ENCODE measurements at regions not wholly inside any gene's neighbourhood (a gene's known extent, or its start where the extent isn't known, plus 50 kb on each side); places are given as distances from the start of the nearest gene placed in this dataset.

DNA sequence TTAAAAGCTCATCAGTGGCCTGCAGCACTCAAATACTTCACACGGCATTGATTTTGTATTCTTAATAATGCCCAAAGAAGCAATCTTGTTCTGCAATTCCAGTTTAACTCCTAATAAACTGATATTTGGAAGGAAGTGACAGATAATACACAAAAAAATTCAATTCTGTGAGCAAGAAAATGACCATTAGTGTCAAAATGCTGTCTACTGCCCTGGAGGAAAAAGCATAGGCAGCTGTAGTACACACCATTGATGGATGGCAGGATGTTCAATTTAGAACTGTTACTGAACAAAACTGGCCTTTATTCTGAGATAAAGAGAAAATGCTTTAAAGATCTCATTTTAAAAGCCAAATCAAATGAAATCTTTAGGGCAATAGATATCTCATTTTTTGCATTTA lies 251.3 kb upstream of the FMN2 start:
- DNase-seq = no peak

DNA sequence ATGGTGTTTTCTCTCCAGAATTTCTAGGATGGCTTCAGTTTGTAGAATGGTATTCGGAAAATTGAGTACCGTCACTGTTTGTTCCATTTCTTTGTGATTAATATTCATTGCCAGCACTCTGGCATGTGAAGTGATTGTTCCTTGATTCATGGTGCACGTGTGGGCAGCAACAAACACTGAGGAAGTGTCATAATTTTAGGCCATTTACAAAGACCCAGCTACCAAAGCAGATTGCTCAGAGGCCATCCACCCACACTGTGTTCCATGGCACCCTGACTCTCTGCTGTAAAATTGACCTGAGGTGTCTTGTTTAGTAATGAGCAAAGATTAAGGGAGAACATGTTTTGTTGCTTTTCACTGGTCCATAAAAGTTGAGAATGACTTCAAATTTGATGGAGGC lies 250.9 kb upstream of the FMN2 start:
- no peak for DNase-seq

DNA sequence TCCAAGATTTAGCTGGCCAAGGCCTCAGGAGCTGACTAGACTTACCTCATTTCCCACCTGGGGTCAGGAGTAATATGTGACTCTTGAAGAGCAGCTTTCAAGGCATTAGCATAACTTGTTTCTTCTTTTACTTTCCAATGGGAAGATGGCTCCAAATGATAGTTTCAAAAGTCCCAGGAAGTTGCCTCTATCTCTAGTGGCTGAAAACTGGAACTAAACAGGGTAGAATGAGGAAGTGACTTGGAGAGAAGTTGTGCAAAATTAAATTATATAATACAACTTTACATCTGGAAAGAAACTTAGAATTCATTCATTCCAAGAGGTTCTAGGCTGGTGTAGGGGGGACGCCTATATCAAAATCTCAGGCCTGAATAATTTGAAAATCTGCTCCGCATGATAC lies 250.1 kb upstream of the FMN2 start:
- DNase-seq = no peak

DNA sequence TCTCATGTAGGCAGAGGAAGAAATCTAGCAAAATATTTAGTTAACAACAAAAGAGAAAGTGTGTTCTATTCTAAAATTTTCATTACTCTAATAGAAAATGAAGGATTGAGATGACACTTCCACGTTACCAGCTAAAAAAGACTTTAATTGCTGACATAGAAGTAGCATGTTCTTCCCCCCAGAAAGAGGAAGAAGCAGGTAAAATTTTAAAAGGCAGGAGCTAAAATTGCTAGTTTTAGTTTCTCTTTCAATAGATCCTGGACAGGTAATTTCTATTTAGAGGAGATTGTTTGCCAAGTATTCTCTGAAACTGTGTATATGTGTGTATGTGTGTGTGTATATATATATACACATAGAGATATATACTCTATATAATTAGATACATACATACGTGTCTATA lies 248.1 kb upstream of the FMN2 start:
- DNase-seq = no peak

DNA sequence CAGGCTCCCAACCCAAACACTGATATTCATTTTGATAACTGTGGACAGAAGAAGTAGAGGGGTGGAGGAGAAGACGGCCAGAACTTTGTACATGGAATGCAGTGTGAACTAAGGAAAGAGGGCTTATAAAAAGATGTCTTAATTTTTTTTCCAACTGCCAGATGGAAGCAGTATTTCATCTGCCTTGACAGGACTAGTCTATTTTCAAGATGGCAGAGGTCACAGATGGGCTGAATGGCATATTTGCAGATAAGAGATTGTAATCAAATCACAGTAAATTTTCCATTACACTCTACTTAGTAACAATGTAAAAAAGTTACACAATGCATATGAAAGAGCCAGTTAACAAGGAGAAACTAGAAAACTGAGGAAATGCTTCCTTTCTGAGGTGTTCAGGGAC lies 246.8 kb upstream of the FMN2 start:
- no peak for DNase-seq

DNA sequence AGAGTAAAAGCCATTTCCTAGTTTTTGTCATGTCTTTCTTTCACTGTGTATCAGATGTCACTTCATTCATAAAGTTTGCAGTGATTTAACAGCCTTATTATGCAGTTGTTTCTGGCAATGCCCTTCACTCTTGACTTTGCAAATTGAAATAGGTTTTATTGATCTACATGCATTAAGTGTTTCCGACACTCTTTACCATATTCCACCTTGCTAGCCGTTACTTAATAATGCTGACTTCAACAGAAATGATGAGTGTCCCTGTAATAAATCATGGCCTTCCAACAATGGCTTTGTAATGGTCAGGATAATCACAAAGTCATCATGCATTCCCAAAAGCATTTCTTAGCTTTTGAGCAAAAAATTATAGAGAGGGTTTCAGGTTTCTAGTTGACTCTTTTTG lies 236.8 kb upstream of the FMN2 start:
- no peak for DNase-seq

DNA sequence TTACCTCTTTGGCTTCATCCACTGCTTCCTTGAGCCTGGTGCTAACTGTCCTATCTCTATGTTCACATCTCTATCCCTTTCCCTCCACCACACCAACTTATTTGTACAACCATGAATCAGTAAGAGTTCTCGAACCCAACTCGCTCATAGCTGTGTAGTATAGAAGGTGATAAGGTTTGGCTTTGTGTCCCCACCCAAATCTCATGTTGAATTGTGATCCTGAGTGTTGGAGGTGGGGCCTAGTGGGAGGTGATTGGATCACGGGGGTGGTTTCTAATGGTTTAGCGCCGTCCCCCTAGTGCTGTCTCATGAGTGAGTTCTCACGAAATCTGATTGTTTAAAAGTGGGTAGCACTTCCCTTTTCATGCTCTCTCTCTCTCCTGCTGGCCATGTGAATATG lies 235.6 kb upstream of the FMN2 start:
- DNase-seq = no peak

DNA sequence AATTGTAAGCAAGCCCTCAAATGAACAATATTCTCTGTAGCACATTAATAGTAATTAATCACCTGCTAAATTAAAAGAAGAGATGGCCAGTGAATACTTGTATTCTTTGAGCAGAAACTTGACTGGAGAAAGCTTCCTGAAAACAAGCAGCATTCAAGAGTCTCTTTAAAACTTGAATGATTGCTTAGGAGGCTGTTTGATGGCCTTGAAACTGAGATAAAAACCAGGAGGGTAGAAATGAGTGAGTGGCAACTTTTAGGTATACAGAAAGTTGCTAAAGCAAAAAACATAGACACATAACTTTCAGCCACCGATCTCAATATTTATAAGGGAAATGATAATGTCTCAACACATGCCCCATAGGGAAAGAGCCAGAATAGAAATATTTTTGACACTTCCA lies 234.8 kb upstream of the FMN2 start:
- DNase-seq = no peak

DNA sequence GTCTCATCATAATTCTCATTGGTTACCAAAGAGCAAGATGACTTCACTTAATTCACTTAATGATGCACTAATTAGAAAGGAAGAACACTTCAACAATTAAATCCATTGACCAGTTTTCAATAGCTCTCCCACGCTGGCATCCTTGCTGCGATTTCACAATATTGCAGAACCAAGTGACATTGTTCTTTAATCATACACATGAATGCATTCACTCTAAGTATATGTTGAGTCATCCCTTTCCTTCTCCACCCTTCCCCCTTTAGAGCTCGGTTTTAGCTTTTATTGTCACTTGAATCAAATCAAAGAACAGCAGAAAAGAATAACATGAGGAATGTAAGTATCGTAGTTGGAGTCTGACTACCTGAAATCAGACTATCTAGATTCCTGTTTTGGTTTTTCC lies 233.6 kb upstream of the FMN2 start:
- no peak for DNase-seq

DNA sequence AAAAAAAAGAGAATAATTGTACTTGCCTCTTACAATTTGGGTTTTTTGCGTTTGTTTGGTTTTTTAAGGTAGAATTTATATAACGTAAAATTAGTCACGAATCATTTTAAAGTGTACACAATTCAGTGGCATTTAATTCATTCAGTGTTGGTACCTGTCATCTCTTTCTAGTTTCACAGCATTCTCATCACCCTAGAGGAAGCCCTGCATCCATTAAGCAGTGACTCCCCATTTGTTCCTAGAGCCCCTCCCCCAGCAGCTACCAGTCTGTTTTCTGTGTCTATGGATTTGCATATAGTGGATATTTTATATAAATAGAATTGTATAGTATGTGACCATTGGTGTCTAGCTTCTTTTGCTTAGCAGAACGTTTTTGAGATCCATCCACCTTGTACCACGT lies 233.2 kb upstream of the FMN2 start:
- DNase-seq = no peak

DNA sequence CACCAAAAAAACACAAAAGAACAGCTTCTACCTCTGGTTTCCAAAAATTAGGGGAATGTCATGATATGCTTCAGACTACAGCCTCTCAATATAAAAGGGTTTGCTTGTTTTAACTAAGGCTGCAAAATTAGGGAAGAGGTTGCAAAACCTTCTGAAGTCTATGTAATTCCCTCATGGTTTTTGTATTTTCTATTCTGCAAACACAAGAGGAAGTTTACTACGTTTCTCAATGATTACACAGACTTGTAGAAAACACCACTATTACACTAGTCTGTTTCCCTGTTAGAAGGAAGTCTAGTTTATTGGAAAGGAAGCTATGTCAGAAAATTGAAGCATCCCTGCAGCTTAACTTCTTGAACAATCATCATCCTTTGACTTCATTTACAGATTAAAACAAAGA lies 229.7 kb upstream of the FMN2 start:
- no peak for DNase-seq

DNA sequence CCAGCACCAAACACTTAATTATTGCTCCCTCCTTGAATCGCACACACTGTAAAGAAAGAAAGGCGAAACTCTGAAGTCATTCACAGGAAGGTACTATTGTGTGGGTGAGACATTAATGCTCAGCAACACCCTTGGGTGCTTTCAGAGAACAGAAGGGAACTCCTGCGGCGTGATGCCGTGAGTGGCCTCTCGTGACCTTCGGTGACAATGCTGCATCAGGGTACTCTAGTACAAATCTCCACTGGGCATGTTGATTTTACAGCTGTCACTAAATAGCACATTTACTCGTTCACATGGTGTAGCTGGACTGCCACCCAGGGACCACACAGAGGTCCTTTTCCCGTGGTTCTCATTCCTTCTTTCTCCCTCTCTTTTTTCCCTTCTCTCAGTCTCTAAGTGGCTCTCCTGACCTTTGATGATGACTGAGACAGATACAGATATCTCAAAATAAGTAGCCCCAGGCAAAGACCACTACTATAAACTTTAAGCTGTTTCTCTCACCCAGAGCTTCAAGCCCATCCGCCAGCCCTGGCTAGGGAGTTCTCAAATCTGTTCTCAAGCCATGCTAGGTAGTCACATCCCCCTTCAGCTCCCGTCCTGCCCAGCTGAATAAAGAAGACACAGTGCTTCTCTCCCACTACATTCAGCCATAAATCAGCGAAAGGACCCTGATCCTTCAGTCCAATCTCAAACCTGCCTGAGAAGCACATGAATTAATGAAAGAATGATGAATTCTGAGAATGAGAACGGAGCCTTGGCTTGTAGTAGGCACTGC lies 223.4 kb upstream of the FMN2 start:
- no peak for DNase-seq

DNA sequence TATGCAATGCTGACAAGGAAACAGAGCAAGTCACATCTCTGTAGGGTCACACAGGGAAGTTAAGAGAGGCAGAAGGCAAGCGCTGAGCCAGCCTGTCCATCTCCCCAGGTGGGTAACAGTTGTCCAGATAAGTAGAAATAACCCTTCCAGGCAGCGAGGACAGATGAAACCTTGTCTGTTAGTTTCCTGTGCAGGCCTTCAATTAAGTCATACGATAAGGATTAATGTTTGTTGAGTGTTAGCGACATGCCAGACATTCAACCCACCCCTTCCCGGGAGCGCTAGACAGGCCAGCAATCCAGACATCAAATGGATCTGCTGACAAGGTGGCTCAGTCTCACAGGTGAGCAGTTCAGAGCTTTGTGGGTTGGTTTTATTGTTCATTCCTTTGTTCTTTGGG lies 221.5 kb upstream of the FMN2 start:
- no peak for DNase-seq

DNA sequence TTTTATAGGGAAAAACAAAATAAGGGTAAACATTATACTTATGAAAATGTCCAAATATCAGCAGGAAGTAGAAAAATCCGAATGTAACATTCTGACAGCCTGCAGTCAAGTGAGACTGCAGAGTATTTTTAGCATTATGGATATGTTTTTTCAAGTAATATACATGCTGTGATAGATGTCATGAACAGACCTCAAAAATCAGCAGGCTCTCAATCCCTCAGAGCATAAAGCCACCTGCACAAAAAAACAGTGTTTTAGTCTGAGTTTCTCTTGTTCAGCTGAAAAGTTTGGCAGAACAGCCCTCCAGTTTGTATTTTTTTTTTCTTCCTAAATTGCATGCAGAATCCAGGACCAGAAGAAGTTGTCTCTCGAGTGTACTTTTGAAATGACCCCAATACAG lies 219.1 kb upstream of the FMN2 start:
- no peak for DNase-seq

DNA sequence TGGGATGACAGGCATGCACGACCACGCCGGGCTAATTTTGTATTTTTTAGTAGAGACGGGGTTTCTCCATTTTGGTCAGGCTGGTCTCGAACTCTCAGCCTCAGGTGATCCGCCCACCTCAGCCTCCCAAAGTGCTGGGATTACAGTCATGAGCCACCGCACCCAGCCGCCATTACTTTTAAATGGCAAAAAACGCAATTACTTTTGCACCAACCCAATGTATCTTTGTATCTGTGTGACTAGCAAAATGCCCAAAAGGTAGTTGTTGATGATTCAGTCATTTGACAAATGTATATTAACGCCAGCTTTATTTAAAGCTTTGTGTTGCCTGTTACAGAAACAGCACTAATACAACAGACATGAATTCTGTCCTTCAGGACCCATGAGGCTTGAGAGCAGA lies 216.9 kb upstream of the FMN2 start:
- no peak for DNase-seq

DNA sequence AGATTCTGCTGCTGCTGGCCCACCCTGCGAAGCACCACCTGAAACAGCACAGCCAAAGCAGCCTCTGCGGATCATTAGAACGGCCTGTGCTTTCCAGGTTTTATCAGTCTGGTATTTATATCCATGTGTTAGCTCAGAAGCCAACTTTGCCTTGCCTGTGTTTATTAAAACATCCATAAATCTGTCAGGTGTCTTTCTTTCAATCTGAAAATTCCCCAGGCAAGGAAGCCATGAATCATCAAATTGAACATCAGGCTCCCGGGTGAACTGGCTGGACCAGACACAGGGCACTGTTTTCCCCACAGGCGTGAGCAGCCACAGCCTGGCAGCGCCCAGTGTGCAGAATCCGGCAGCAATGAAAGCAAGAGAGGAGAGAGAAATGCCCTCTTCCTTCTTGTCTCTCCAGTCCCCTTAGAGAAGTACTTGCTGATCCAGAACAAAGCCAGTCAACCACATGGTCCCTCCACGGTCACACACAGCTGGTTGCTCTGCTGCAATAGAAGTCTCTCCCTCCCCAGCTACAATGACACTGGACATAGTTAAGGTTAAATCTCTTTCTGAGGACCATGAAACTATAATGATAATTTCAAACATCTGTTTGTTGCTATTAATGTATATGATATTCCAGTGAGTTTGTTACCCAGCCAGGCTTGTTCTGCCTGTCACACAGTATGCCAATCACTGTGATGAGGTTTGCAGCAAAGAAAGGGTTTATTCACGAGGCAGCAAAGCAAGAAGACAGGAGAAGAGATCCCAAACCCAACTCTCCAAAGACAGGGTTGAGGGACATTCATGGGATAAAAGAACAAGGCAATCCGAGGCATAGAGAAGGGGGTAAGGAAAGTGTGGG lies 212.1 kb upstream of the FMN2 start:
- DNase-seq = no peak

DNA sequence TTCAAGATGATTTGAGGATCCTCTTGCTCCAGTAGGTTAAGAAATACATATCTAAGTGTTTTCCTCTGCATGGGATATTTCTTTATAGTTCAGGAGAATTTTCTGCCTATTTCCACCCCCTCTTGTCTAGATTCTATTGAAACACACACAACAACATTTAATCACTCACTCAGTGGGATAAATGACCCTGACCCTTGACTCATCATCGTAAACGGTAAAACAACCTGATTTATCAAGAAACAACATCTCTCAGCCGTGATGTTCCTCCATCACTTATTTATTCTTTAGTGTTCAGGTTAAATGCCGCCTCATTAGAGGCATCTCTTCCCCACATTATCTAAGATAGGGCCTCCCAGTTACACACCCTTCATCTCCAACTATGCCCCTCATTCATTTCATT lies 208.7 kb upstream of the FMN2 start:
- no peak for DNase-seq

DNA sequence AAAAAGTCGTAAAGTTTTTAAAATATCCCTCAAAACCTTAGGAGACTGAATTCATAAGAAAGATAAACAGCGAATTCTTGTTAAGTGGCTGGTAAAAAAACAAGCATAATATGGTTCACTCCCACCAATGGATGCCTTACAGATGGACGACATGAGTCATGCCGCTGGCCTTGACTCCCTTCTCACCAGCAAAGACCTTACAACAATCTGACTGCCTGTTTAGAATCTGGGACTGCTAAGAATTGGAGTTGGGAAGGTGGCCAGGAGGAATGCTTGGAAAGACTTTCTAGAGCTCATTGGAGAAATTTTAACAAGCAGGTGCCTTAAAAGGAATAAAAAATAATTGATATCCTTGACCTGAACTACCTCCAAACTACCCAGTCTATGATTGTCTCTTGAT lies 206.9 kb upstream of the FMN2 start:
- DNase-seq = no peak

DNA sequence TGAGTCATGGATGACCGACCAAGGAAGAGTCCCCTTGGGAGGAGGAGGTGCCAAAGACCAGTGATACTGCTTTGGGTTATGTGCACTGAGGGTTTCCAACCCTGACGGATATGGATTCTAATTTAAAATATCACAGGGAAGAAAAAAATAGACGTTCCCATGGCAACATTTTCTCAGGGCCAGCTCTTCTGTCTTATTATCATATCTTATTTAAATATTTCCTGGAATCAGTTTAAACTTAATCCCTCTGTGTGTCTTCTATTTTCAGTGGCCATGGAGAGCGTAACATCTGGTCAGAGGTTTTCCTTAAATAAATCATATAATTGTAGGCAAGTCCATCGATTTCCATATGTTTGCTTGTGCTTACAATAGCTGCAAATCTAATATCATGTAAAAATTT lies 205.4 kb upstream of the FMN2 start:
- DNase-seq = no peak

DNA sequence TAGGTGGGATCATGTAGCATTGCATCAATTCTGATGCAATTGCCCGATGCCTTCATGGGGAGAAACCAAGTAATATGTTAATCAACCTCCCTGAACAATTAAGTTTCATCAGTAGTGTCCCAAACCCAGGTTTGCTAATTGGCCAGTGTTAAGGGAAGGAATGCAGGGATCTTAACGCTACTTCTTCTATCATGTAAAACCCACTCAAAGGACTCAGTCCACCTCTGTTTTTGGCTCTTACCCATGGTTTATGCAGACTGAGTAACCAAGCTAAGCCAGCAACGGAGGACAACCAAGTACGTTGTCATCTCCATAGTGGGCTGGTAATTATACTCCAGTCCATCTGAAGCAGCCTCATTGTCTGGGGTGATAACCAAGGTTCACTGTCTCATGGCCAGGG lies 203.0 kb upstream of the FMN2 start:
- no peak for DNase-seq

DNA sequence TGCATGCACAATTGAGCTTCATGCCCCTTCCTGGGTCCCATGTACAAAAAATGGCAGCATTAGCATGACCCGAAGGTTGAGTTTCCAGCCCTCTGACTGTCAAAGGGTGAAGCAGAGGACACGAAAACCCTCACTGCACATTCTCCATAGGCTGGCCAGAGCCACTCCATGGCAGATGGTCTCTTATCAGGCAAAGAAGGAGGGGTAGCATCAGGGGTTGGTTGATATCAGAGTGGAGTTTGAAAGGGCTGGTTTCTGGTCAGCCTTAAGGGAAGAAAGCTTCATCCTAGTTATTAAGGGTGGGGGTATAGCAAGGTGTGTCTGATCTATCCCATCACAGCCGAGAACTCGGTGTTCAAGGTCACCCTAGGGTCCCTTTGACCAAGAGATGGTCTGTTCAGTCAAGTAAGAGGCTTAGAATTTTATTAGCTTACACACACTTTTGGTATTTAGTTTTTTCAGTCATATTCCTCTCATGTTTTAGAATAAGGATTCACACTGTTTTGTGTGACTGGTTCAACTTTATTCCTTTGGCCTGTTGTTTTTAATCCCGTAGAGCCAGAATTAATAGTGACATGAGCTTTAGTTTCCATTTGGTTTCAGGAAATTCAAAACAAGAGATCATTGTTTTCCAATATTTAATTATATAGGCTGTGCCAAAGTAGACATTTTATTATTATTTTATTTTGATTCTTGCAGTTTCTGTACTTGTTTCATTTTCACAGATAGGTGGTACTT lies 199.9 kb upstream of the FMN2 start:
- no peak for DNase-seq

DNA sequence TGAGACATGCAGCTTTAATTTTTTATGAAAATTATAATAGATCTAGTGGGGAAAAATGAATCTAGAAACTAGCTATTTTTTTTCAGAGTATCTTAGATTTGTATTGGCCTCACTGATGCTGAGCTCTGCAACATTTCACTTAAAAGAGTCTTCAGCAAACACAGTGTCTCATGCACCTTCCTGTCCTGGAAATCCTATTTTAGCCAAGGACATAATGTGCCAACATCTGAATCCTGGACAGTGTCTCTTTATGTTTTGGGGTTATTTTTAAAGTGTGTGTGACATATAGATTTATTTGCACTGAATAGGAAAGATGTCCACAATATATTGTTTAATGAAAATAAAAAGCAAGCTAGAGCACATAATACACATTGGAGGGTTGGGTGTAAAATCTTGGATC lies 199.1 kb upstream of the FMN2 start:
- DNase-seq = no peak

DNA sequence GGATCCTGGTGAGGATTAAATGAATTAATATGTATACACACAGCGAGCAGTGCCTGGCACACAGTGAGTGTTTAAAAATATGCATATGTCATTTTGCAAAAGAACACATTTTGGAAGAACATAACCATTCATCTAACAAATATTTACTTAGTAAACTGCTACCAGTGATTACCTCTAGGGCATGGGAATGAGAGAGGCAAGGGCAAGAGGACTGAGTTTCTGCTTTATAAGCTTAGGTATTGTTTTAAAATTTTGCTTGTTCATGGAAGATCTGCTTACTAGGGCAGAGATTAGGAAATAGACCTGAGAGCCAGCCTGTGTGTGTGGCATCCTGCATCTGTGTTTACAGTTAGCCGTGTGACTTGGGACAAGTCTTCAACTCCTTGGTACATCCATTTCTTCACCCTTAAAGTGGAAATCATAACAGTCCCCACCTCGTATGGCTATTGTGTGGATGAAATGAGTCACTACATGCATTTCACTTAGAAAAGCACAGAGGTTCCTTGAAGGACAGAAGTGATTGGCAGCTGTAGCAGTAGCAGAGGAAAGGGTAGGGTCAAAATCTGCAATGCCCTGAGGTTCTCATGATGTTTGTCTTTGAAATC lies 198.5 kb upstream of the FMN2 start:
- no peak for DNase-seq

DNA sequence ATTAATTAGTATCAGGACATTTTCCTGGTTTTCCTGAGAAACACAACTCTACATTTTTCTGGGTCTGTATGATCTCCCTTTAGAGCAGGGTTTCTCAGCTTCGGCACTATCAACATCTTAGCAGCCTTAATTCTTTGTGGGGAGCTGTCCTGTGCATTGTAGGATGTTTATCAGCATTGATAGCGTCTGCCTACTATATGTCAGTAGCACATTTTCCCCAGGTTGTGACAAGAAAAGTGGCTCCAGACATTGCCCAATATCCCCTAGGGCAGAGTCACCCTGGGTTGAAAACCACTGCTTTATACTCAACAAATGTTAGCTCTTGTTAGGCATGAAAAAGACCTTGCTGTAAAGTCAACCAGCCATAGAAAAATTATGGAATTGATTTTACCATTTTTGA lies 195.1 kb upstream of the FMN2 start:
- no peak for DNase-seq

All from NCI-H187 (cell line).